Transverse colon (tissue), 4 donors: ENCODE measurements at regions not wholly inside any gene's neighbourhood (a gene's known extent, or its start where the extent isn't known, plus 50 kb on each side); places are given as distances from the start of the nearest gene placed in this dataset.

Experiments
- POLR2AphosphoS5 ChIP-seq, 3 donors: sonication (generic); formaldehyde crosslinking; IDR thresholded peaks; one replicate each; pipeline ENCODE4 v1.6.1; 2016; ENCODE audit warnings: antibody characterized with exemption in 3 of 3
- TF ChIP-seq, protein P1 (sequence below), 5 experiments: fragments of 200-600 bp in 3 of 5; fragments of 450-650 bp in 2 of 5; sonication (generic) in 3 of 5; IDR thresholded peaks; 1 replicate in 2 of 5; 2 replicates in 3 of 5; pipeline ENCODE4 v1.5.1; 2016 to 2017; ENCODE audit warnings: antibody characterized with exemption in 5 of 5, inconsistent platforms in 3 of 5, mild to moderate bottlenecking in 2 of 5, moderate library complexity in 1 of 5

DNA sequence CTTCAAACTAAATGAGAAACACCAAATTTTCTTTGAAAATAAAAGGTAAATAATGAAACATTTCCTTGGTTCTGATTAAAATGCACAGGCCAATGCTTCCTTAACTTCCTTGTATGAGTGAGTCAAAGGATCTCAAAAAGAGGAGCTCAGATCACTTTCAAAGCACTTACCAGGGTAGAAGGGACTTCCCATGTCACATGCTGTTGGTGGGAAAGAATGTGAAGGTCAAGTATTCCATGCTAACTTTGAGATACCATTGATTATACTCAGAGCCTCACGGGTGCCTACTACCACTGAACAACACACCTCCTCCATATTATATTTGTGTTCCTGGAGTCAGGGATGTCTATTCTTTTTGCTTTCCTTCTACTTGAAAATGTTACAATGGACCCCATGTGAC, 233.5 kb upstream of the KIAA1217 start:
- TF ChIP-seq, protein P1, sequence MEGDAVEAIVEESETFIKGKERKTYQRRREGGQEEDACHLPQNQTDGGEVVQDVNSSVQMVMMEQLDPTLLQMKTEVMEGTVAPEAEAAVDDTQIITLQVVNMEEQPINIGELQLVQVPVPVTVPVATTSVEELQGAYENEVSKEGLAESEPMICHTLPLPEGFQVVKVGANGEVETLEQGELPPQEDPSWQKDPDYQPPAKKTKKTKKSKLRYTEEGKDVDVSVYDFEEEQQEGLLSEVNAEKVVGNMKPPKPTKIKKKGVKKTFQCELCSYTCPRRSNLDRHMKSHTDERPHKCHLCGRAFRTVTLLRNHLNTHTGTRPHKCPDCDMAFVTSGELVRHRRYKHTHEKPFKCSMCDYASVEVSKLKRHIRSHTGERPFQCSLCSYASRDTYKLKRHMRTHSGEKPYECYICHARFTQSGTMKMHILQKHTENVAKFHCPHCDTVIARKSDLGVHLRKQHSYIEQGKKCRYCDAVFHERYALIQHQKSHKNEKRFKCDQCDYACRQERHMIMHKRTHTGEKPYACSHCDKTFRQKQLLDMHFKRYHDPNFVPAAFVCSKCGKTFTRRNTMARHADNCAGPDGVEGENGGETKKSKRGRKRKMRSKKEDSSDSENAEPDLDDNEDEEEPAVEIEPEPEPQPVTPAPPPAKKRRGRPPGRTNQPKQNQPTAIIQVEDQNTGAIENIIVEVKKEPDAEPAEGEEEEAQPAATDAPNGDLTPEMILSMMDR (IDR thresholded peaks at IDR 0.05): no peak
- TF ChIP-seq POLR2AphosphoS5 (IDR thresholded peaks at IDR 0.05): no peak
